HG03196 (cell line): ENCODE measurements at regions not wholly inside any gene's neighbourhood (a gene's known extent, or its start where the extent isn't known, plus 50 kb on each side); places are given as distances from the start of the nearest gene placed in this dataset.
"Not testable (repeated sequence)": the region's sequence is repeated elsewhere in the genome, so short reads cannot be mapped to it uniquely, and the experiment has no call there.

Experiments used
- ATAC-seq: cut with Tn5 transposase; IDR thresholded peaks from one replicate; pipeline ENCODE4 v1.9.1; 2021; ENCODE audit not compliant: unreplicated experiment

- ATAC-seq: no peak
Observed at GRCh38 chr7:106583706-106584690, 77.0 kb downstream of the CCDC71L start.

- ATAC-seq: no peak
Observed at GRCh38 chr7:106583100-106583499, 77.9 kb downstream of the CCDC71L start.

GRCh38 chr7:106582365-106582764 lies 78.6 kb downstream of the CCDC71L start:
- ATAC-seq: no peak

- not testable (repeated sequence) for ATAC-seq
Observed at GRCh38 chr7:106579086-106579485, 81.9 kb downstream of the CCDC71L start.

- ATAC-seq: no peak
Observed at GRCh38 chr7:106575138-106575823, 85.7 kb downstream of the CCDC71L start.

- no peak for ATAC-seq
Observed at GRCh38 chr7:106573738-106574137, 87.2 kb downstream of the CCDC71L start.

- no peak for ATAC-seq
Observed at GRCh38 chr7:106573125-106573663, 87.8 kb downstream of the CCDC71L start.

GRCh38 chr7:106572394-106573124 lies 88.4 kb downstream of the CCDC71L start:
- no peak for ATAC-seq

GRCh38 chr7:106571563-106571962 lies 89.4 kb downstream of the CCDC71L start:
- no peak for ATAC-seq

- no peak for ATAC-seq
Observed at GRCh38 chr7:106570948-106571418, 90.0 kb downstream of the CCDC71L start.

- no peak for ATAC-seq
Observed at GRCh38 chr7:106570146-106570545, 90.8 kb downstream of the CCDC71L start.

GRCh38 chr7:106569500-106569929 lies 91.4 kb downstream of the CCDC71L start:
- ATAC-seq: no peak

- ATAC-seq: no peak
Observed at GRCh38 chr7:106568680-106569499, 92.1 kb downstream of the CCDC71L start.

- no peak for ATAC-seq
Observed at GRCh38 chr7:106568002-106568679, 92.8 kb downstream of the CCDC71L start.

GRCh38 chr7:106567204-106568001 lies 93.6 kb downstream of the CCDC71L start:
- ATAC-seq: not testable (repeated sequence)

- ATAC-seq: no peak
Observed at GRCh38 chr7:106566672-106567071, 94.3 kb downstream of the CCDC71L start.

GRCh38 chr7:106566196-106566595 lies 94.8 kb downstream of the CCDC71L start:
- no peak for ATAC-seq

GRCh38 chr7:106565428-106565827 lies 95.5 kb downstream of the CCDC71L start:
- no peak for ATAC-seq
